Memory B cell (primary cell): ENCODE measurements at regions not wholly inside any gene's neighbourhood (a gene's known extent, or its start where the extent isn't known, plus 50 kb on each side); places are given as distances from the start of the nearest gene placed in this dataset.

Source experiments
- ATAC-seq: fragments of 150-1000 bp; cut with Tn5 transposase; 2 replicates; pipeline ENCODE4 v1.10.0; 2021; ENCODE audit warnings: low read depth, mild to moderate bottlenecking, moderate library complexity
- DNase-seq, 2 donors: peaks; one replicate each; pipeline ENCODE4 v3.0.0; 2022; ENCODE audit warnings: low spot score in 2 of 2
- H3K27ac Mint-ChIP-seq: one replicate; pipeline ENCODE4 v1.8.0; 2022; ENCODE audit warnings: mild to moderate bottlenecking, moderate library complexity, mixed read lengths
- H3K27me3 Mint-ChIP-seq: one replicate; pipeline ENCODE4 v1.8.0; 2022; ENCODE audit warnings: mixed read lengths
- H3K36me3 Mint-ChIP-seq: one replicate; pipeline ENCODE4 v1.8.0; 2022; ENCODE audit warnings: mild to moderate bottlenecking, mixed read lengths
- H3K4me1 Mint-ChIP-seq: one replicate; pipeline ENCODE4 v1.8.0; 2022; ENCODE audit warnings: mixed read lengths
- H3K4me3 Mint-ChIP-seq: one replicate; pipeline ENCODE4 v1.8.0; 2022; ENCODE audit warnings: mild to moderate bottlenecking, moderate library complexity, mixed read lengths
- H3K9me3 Mint-ChIP-seq: one replicate; pipeline ENCODE4 v1.8.0; 2022; ENCODE audit warnings: mixed read lengths

- ATAC-seq (peak; percentile 71), DNase-seq (peak; percentile 2 to 20)
- Mint-ChIP-seq H3K27me3 (peaks cover 4% of the 10 kb centered on the region), H3K4me1 (no peaks in the 10 kb centered on the region), H3K27ac (no peak overlapping the region), H3K9me3 (peaks cover 14% of the 10 kb centered on the region), H3K36me3 (no peaks in the 10 kb centered on the region), H3K4me3 (no peak overlapping the region)
Measured at GRCh38 chr3:18295171-18295920, 129.8 kb downstream of the SATB1 start.

GRCh38 chr3:18290157-18290556 lies 135.0 kb downstream of the SATB1 start:
- Mint-ChIP-seq H3K27me3 (peaks cover 4% of the 10 kb centered on the region), H3K36me3 (no peaks in the 10 kb centered on the region), H3K9me3 (no peaks in the 10 kb centered on the region), H3K27ac (no peak overlapping the region), H3K4me3 (no peak overlapping the region), H3K4me1 (no peaks in the 10 kb centered on the region)
- ATAC-seq (no peak), DNase-seq (no peak)

DNA sequence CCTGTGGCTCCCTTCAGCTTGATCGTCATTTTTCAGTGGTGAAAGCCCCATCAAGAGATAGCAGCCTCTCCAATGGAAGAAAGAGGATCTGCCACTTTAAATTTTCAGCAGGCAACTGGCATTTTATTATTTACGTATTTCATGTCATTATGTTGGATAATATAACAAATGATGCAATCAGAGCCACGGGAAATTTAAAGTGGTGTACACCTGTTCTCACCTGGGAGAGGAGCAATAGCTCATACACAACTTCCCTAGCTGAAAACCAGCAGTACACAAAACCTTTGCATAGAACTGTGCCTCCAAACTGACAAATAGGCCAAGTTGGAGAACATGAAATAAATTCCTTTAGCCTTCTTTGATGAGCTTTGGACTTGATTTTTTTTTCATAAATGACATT lies 136.9 kb downstream of the SATB1 start:
- Mint-ChIP-seq H3K27ac (no peak overlapping the region), H3K4me1 (no peaks in the 10 kb centered on the region), H3K4me3 (no peak overlapping the region), H3K27me3 (peaks cover 4% of the 10 kb centered on the region), H3K9me3 (no peaks in the 10 kb centered on the region), H3K36me3 (no peaks in the 10 kb centered on the region)
- ATAC-seq (no peak), DNase-seq (no peak)

DNA sequence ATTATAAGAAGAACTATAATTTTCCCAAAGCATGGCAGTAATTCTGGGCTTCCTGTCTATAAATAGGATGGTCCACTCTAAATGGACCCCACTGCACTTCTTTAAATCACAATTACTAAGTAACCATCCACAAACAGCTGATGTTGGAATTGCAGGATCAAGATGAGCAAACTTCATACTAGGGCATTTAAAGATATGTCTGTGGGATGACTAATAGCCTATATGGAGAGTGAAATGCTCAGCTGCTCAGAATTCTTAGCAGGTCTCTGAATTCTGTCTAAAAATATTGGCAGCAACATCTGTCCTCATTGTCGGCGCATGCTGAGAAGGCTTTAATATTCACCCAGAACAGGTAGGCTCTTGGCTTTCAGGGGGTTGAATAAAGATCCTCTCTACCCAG lies 140.4 kb downstream of the SATB1 start:
- no peak overlapping the region for H3K27ac Mint-ChIP-seq
- H3K9me3 Mint-ChIP-seq: no peaks in the 10 kb centered on the region
- no peaks in the 10 kb centered on the region for H3K36me3 Mint-ChIP-seq
- H3K4me1 Mint-ChIP-seq: no peaks in the 10 kb centered on the region
- ATAC-seq (no peak), DNase-seq (no peak)
- peaks cover 5% of the 10 kb centered on the region for H3K27me3 Mint-ChIP-seq
- H3K4me3 Mint-ChIP-seq: no peak overlapping the region

GRCh38 chr3:18283680-18284079 lies 141.5 kb downstream of the SATB1 start:
- DNase-seq: no peak
- Mint-ChIP-seq H3K4me1 (no peaks in the 10 kb centered on the region), H3K27me3 (peaks cover 5% of the 10 kb centered on the region), H3K9me3 (no peaks in the 10 kb centered on the region), H3K27ac (no peak overlapping the region), H3K4me3 (no peak overlapping the region), H3K36me3 (no peaks in the 10 kb centered on the region)
- ATAC-seq: no peak

GRCh38 chr3:18282507-18282906 lies 142.6 kb downstream of the SATB1 start:
- ATAC-seq (no peak), DNase-seq (no peak)
- H3K27me3 Mint-ChIP-seq: peaks cover 5% of the 10 kb centered on the region

DNA sequence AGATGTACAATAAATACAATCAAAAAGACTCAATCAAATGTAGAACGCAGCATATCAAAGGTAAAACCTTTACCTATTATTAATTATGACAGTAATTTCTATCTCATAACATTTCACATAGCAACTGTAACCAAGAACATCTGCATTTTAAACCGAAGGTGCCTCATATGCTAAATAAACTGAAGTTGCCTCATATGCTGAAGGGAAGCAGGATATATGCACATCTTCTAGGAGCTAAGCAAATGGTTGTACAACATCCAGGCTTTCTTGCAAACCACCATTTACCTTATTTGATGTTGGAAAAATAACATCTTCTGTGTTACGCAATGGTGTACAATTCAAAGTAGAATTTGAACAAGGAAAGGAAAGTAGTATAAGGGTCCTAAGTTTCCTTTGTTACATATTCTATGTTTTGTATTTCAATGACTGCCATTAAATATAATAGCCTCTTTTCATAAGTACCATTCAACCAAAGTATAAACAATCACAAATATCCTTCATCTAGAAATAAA lies 145.9 kb downstream of the SATB1 start:
- no peak overlapping the region for H3K4me3 Mint-ChIP-seq
- no peak for DNase-seq
- H3K4me1 Mint-ChIP-seq: no peaks in the 10 kb centered on the region
- ATAC-seq: no peak
- H3K27ac Mint-ChIP-seq: no peak overlapping the region
- peaks cover 5% of the 10 kb centered on the region for H3K27me3 Mint-ChIP-seq
- H3K36me3 Mint-ChIP-seq: no peaks in the 10 kb centered on the region
- no peaks in the 10 kb centered on the region for H3K9me3 Mint-ChIP-seq

More at GRCh38 chr3:18282507-18282906, 142.6 kb downstream of the SATB1 start:
- Mint-ChIP-seq H3K36me3 (no peaks in the 10 kb centered on the region), H3K4me1 (no peaks in the 10 kb centered on the region), H3K27ac (no peak overlapping the region), H3K9me3 (no peaks in the 10 kb centered on the region), H3K4me3 (no peak overlapping the region)

GRCh38 chr3:18264853-18265252 lies 160.3 kb downstream of the SATB1 start:
- ATAC-seq (no peak), DNase-seq (no peak)
- Mint-ChIP-seq H3K4me3 (no peak overlapping the region), H3K27me3 (peaks cover 6% of the 10 kb centered on the region), H3K9me3 (no peaks in the 10 kb centered on the region), H3K27ac (no peak overlapping the region), H3K36me3 (no peaks in the 10 kb centered on the region), H3K4me1 (no peaks in the 10 kb centered on the region)

- no peak overlapping the region for H3K27ac Mint-ChIP-seq
- H3K4me1 Mint-ChIP-seq: no peaks in the 10 kb centered on the region
- H3K4me3 Mint-ChIP-seq: no peak overlapping the region
- DNase-seq (no peak), ATAC-seq (no peak)
- H3K9me3 Mint-ChIP-seq: no peaks in the 10 kb centered on the region
- H3K27me3 Mint-ChIP-seq: peaks cover 6% of the 10 kb centered on the region
- no peaks in the 10 kb centered on the region for H3K36me3 Mint-ChIP-seq
Measured at GRCh38 chr3:18264361-18264760, 160.8 kb downstream of the SATB1 start.

- H3K27me3 Mint-ChIP-seq: peaks cover 8% of the 10 kb centered on the region
- no peaks in the 10 kb centered on the region for H3K4me1 Mint-ChIP-seq
- no peaks in the 10 kb centered on the region for H3K9me3 Mint-ChIP-seq
- no peak overlapping the region for H3K4me3 Mint-ChIP-seq
- ATAC-seq: peak; percentile 35
- H3K36me3 Mint-ChIP-seq: no peaks in the 10 kb centered on the region
- no peak for DNase-seq
- no peak overlapping the region for H3K27ac Mint-ChIP-seq
Measured at GRCh38 chr3:18258492-18258891, 166.6 kb downstream of the SATB1 start.

DNA sequence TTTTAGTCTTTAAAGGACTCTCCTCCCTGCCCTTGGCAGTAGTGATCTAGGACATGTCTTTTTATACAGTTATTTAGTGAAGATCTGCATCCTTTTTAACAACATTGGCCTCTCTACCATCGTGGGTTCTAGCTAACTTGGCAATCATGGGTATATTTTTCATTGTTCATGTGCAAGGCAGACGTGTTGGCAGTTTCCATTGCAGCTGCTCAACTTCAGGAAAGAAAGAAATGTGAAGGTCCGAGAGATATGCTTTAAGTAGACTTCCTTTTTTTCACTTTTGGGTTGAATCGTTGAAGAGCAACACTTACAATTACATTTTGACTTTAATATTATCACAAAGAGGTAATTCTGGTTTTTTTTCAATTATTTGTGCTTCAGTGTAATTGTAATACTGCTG lies 172.6 kb downstream of the SATB1 start:
- peaks cover 4% of the 10 kb centered on the region for H3K4me1 Mint-ChIP-seq
- H3K4me3 Mint-ChIP-seq: no peak overlapping the region

DNA sequence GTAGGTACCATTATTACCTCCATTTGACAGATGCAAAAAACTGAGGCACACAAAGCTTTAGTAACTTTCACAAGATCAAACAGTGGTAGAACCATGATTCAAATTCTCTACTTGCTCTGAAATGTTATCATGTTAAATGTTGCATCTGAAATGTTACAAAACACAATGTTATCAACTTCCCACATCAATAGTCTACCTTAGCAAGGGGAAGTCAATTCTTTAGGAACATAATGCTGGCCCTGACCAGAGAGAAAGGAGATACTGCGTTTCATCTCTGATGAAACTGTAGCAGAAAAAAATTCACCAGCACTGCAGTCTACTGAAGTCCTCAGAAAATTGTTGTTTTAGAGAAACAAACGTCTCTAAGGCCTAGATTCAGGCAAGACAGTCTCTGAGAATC lies 174.1 kb downstream of the SATB1 start:
- no peak overlapping the region for H3K4me3 Mint-ChIP-seq
- ATAC-seq: no peak
- no peaks in the 10 kb centered on the region for H3K36me3 Mint-ChIP-seq
- H3K4me1 Mint-ChIP-seq: peaks cover 4% of the 10 kb centered on the region
- no peak for DNase-seq
- peaks cover 9% of the 10 kb centered on the region for H3K27me3 Mint-ChIP-seq
- H3K9me3 Mint-ChIP-seq: no peaks in the 10 kb centered on the region
- no peak overlapping the region for H3K27ac Mint-ChIP-seq

More for the DNA sequence above, 172.6 kb downstream of the SATB1 start:
- ATAC-seq (no peak), DNase-seq (no peak)
- Mint-ChIP-seq H3K36me3 (no peaks in the 10 kb centered on the region), H3K9me3 (no peaks in the 10 kb centered on the region), H3K27me3 (peaks cover 9% of the 10 kb centered on the region), H3K27ac (no peak overlapping the region)

- DNase-seq (no peak), ATAC-seq (no peak)
- Mint-ChIP-seq H3K4me3 (no peak overlapping the region), H3K27me3 (peaks cover 11% of the 10 kb centered on the region), H3K4me1 (peaks cover 7% of the 10 kb centered on the region), H3K36me3 (no peaks in the 10 kb centered on the region), H3K9me3 (no peaks in the 10 kb centered on the region), H3K27ac (no peak overlapping the region)
Measured at GRCh38 chr3:18249126-18249525, 176.0 kb downstream of the SATB1 start.

- Mint-ChIP-seq H3K27ac (no peak overlapping the region), H3K4me1 (peaks cover 7% of the 10 kb centered on the region), H3K4me3 (no peak overlapping the region), H3K36me3 (no peaks in the 10 kb centered on the region), H3K27me3 (peaks cover 12% of the 10 kb centered on the region), H3K9me3 (no peaks in the 10 kb centered on the region)
- DNase-seq (no peak), ATAC-seq (no peak)
Measured at GRCh38 chr3:18247776-18248310, 177.3 kb downstream of the SATB1 start.
